SIG-M5 treated with dmso at 0.1 percent for 504 hours (cell line): ENCODE measurements at regions not wholly inside any gene's neighbourhood (a gene's known extent, or its start where the extent isn't known, plus 50 kb on each side); places are given as distances from the start of the nearest gene placed in this dataset.

Experiments
- DNase-seq: peaks from one replicate; lab custom pipeline; 2025; ENCODE audit not compliant: unreplicated experiment; lab: John Stamatoyannopoulos, UW

DNA sequence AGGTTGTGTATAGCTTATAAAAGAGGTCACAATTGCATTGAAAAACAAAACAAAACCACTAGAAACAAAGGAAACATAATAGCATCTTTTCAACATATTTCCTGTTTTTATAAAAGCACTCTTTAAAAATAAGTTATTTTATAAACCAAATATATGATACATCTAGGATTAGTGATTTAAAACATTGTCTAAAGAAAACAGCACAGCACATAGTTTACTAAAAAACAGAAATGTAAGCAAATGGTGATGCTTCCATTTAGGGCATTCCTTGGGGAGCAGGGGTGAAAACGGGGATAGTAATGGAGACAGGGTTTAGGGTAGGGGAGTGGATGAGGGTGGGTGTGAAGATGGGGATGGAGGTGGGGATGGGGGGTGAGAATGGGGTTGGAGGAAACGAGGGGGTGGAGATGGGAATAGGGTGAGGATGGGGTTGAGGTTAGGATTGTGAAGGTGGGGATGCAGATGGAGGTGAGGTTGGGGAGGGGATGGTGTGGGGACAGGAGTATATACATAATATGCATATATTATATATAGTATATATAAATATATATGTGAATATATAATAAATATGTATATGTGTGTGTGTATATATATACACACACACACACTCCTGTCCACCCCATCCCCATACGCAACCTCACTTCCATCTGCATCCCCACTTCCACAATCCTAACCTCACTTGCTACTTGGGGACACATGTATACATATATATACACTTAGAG lies 1519.5 kb downstream of the CDH11 start:
- DNase-seq, result no peak

DNA sequence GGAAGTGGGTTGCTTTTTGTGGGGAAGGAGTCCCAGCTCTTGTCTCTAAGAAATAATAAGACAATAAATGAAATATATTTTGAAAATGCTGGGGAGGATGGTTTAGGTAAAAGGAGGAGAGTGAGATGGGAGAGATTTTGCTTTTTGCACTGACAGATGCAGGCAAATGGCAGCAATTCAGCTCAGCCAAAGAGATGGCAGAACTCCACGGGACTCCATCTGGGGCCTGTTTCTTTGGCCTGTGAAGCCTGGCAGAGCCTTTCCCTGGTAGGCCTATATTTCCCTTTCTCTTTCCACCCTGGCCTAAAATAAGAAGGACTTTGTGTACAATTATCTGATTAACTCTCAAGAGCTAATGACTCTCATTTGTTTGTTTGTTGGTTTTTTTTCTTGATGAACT lies 1525.1 kb downstream of the CDH11 start:
- DNase-seq, result no peak

DNA sequence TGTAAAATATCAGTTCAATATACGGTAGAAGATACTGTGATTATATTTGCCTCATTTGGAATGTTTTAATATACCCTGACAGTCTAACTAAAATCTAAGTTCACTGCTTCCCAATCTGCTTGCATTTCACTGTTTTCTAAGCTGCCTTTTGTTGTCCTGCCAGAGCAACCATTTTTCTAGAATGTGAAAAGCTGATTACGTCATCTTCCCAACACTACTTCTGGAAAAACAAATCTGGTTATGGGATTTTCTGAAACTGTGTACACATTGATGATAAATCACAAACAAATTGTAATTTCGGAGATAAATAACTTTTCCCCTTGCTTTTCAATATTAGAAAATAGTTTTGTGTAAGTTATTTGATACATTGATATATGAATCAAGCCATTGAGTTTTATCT lies 1529.0 kb downstream of the CDH11 start:
- DNase-seq, result no peak

DNA sequence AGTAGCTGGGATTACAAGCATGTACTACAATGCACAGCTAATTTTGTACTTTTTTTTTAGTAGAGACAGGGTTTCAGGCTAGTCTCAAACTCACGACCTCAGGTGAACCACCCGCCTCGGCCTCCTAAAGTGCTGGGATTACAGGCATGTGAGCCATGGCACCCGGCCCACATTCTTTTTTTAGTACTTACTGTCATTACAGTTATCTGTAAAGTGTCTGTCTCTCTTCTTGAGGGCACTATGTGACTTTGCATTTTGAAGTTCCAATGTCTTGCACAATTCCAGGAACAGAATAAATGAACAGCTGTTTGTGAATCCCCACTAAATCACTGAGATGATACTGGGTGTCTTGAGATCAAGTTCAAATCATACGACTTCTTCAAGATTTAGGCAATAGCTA lies 1540.3 kb downstream of the CDH11 start:
- no peak for DNase-seq

DNA sequence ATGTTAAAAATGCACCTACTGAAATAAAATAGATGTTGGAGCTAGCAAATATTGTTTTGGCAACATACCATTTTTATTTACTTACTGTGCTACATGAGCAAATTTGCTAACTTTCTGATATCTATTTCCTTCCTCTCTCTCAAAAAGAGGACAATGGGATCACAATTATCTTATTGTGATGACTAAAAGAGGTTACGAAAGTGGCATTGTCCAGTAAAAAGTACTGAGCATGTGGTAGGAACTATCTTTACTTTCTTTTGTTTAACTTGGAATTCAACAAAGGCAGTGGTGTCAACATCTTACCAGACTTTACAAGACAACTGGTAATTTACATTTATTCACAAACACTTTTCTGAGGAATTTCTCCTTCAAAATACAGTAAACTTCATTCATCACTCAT lies 1542.6 kb upstream of the CDH8 start:
- no peak for DNase-seq

DNA sequence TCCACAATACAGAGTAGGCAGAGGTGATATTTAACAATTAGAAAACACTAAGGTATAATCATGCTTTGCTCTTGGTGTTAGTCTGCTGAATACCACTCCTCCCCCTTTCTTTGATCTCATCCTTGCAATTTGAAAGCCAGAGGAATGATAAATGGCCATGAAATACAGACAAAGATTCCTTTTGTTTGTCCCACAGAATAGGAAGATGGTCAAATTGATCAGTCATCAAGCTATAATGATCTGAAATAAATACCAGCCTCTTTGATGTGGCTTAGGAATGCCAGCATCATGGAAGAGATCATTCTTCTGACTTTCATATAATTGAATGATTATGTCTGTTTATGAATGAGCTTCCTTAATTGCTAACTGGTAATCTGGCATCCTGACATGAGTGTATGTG lies 1541.7 kb upstream of the CDH8 start:
- no peak for DNase-seq

DNA sequence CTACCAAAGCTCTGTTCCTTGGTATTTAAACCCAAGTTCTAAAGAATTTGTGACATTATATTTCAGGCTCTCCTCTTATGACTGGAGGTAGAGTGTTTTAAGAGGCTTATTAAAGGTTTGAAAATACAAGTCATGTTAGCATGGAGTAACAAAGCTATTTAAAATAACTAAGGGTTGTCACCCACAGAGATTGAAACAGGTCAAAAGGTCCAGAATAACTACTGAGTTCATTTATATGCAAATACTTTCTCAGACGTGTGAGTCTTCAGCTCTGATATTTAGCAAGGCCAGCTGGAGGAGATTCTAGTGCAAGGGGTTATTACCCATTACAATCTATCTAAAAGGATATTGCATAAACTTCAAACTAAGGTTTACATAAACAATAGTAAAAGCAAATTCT lies 1538.8 kb upstream of the CDH8 start:
- no peak for DNase-seq

DNA sequence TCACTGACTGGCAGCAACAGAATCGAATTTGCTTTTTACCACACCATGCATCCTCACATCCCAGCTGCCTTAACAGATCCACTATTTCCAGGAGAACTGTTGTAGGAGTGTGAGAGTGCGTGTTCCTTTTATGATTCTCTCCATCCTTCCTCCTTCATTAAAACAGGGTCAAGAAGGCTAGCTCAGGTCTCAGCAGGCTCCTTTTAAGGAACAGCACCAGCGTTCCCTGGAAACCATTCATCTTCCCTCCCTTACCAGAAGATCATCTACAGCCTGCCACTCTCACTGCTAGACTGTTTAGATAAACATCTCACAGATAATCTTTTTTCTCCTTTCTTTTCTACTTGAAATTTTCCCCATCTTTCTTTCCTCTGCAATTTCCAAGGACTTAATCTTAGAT lies 1531.9 kb upstream of the CDH8 start:
- no peak for DNase-seq

DNA sequence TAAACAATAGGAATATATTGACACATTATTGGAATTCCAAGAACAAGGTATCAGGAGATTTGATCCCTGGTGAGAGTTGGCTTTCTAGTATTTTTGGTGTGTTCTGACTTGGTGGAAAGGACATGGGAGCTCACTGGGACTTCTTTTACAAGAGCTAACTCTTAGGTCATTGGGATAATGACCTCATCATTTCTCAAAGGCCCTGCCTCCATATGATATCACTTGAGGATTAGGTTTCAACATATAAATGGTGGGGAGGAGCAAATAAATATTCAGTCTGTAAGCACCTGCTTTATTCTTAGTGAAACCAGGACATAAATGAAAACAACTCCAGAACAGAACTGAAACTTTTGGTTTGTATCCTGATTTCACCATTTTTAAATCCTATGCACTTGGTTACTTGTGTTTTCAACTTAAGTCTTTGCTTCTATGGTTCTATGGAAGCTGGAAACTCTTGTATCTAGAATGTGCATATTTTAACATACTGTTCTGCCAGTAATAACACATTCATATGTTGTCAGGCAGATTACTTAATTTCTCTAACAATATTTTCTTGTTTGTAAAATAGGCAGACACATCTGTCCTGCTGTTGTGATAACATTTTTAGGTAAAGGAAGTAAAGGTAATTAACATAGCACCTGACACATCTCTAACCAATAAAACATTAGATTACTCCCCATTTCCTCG lies 1527.7 kb upstream of the CDH8 start:
- DNase-seq, result no peak

DNA sequence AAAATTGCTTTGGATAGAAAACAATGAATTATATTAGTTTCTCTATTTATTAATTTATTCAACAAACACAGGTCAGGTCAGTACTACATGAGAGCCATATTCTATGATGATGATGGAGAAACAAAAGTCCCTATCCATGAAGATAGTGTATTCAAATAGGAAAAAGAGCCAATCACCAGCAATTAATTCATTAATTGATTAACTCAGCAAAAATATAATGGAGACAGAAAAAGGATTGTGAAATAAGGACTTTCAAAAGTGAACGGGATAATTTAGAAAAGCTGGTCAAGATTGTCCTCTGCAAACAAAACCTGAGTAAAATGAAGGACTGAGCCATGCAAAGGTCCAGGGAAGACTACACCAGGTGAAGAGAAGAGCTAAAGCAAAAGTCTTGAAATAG lies 1517.7 kb upstream of the CDH8 start:
- DNase-seq, result no peak

DNA sequence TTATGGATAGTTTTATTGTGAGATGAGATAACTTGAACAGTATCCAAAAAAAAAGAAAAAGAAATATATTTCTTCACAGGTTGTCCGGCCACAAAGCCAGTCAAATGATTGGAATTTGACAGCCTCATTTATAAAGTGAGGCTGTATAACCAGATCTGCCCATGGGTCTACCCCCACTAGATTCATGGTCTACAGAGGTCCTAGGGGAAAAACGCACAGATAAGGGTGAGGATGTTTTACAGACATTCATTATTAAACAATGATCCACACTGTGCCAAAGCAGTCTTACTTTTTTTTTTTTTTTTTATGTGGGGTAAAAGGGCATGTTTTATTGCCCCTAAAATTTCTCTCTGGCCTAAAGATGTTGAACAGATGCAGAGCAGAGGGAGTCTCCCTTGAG lies 1503.0 kb upstream of the CDH8 start:
- DNase-seq, result no peak

DNA sequence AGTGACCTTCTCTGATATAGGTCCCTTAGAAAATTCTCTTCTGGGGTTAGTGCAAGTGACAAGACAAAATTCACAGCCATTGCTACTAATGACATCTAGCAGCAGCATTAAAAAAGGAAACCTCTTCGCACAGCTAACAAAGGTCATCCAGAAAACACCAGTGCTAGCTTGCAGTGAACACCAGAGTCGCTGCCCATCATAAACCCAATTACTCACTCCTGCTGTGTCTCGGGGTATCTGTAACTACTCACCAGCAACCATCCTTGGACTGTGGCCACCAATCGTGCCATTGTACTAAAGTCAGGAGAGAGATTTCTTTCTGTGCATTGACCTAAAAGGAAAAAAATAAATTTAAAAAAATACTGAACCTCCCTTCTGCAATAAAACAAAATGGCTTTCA lies 1494.7 kb upstream of the CDH8 start:
- no peak for DNase-seq

DNA sequence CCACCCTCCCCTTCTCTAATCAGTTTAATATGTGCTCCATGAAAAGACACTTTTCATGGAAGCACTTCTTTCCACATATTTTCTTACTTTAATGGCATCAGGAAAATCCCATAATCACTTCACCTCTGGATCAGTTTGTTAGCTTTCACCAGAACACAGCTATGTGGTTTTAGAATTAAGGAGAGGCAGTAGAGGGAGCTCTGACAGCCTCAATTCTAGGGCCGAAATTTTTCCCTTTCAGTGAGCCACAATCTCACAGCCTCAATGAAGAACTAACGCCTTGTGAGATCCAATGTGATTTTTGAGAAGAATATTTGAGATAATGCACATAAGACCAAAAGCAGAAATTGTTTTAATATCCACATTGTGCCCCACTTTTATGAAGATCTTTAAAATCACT lies 1494.0 kb upstream of the CDH8 start:
- no peak for DNase-seq

DNA sequence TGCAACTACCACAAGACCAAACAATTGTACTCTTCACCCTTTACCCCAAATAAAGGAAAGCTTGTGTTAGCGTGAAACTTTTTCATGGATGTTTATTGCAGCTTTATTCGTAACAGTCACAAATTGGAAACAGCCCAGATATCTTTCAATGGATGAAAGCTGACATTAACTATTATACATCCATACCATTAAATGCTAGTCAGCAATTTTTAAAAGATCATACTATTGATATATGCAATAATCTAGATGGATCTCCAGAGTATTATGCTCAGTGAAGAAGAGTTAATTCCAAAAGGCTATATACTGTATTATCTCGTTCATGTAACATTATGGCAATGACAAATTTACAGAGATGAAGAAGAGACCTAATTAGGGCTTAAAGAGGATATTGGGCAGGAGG lies 1491.2 kb upstream of the CDH8 start:
- no peak for DNase-seq

DNA sequence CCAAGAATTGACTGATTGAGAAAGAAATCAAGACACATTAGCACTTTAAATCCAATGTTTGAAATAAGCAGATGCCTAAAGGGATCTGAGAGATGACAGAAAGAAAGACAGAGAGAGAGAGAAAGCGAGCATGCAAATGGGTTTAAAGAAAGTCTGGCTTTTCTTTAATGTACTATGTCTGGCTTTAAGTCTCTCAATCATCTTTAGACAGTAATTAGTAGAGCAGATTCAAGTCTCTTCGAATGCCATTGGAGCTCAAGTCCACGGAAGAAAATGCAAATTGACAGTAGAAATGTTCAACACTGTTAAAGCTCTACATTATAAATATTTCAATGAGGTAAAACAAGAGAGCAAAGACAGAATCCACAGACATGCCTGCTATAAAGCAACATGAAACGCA lies 1480.2 kb upstream of the CDH8 start:
- no peak for DNase-seq

DNA sequence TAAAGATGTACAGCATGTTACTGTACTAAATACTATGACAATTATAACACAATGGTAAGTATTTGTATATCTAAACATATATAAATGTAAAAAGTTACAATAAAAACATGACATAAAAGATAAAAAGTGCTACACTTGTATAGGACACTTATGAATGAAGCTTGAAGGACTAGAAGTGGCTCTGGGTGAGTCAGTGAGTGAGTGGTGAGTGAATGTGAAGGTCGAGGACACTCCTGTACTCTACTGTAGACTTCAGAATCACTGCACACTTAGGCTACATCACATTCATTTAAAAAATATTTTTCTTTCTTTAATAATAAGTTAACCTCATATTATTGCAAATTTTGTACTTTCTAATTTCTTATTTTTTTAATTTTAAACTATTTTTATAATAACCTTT lies 1476.7 kb upstream of the CDH8 start:
- no peak for DNase-seq

DNA sequence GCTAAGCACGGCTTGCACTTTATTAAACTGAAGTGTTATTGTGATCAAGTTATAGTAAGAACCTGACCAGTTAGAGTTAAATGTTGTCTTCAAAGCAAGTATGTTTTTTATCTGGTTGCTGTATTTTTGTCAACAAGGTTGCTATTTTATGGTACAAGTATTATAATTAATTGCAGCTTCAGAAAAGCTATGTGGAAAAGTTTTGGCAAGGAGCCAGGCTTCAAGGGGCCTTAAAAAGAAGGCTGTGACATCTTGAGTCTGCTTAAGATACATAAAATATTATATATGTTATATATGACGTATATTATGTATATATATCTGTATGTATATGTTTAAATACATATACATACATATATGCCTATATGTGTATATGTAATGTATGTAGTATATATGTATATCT lies 1461.2 kb upstream of the CDH8 start:
- no peak for DNase-seq

DNA sequence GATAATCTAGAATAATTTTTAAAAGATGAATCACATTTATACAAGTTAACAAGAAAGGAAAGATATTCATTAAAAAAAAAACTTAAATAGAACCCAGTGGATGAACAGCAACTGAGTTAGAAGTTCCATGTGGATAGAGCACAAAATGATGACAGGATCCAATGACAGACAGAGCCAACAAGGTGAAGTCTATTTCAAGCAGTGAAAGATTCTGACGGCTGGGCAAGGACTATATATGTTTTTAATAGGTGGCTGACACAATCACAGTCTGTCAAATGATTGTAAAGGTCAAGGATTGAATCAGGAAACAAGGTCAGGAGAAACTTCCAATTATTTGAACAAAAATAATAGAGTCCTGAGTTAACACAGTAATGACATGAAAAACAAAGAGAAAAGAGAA lies 1460.0 kb upstream of the CDH8 start:
- no peak for DNase-seq

DNA sequence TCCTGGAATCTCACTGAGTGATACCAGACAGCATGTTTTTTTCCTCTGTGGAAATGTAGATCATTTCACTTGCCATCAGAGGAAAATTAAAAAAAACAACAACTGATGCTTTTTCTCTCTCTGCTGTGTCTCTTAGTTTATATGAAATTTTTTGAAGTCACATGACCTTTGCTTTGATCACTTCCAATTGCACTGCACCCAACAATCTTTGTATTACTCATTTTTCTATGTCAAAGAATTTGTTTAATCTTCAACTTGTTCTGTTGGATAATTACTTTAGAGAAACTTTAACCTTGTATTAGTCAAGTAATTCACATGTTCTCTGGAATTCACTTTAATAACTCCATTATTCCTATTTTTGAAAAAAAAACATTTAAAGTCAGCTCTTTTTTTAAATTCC lies 1452.7 kb upstream of the CDH8 start:
- no peak for DNase-seq

DNA sequence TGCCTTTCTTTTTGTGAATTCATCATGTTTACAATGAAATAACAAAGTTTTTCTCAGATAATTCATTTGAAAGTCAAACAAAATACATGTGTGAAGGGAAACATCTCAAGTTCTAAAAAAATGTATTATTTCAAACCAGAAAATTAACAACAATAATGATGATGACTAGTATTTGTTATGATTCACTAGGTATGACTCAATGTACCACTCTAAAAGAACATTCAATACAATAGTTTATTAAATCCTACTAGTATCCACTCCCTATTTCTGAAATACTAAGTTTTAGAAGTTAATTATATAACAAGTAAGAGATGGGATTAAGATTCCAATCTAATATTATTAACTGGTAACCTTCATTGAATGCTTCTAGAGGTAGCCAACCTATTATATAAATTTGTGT lies 1444.8 kb upstream of the CDH8 start:
- DNase-seq, result no peak

DNA sequence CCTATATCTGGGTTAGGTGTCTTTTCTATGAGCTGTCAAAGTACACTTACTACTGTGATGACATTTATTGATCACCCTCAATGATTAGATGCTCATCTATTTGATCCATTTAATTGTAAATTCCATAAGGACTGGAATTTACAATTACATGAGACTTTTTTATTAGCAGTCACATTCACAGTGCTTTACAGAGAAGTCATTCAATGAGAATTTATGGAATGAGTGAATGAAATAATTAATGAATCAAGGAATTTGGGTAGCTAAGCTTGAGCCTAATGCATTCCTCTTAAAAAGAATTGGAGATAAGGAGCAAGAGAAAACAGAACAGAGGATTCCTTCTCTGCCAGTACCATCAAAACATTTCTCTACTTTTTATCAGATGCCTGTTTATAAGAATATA lies 1437.5 kb upstream of the CDH8 start:
- no peak for DNase-seq

DNA sequence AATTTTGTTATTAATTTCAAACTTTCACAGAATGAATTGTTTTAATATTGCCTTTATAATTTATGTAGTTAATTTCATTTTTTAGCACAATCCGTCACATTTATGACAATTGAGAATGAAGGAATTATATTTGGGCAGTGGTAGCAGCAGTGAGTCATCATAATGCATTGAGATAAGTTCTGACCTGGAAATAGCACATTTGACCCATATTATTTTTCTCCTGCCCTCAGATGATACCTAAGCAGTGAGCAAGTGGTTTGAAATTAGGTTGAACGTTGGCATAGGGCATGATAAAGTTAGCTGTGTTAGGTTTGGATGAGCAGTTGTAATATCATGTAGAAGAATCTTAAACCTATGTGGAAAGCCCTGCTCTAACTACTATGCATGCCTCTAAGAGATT lies 1431.3 kb upstream of the CDH8 start:
- no peak for DNase-seq

DNA sequence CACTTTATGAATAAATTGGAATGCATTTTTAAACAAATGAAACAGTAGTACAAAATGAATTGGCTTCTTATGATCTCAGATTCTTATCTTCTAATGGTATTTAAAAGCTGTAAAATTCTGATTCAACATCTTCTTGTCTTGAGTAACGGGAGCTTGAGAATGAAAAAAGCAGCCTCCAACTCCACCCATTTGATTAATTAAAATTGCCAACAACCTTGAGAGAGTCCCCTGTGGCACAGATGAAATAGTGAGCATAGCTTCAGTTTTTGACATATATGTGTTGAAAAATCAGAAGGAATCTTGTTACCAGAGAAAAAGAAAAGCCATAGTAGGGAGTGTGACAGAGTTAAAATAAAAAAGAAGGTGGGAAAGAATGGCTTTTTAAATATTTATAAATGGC lies 1426.1 kb upstream of the CDH8 start:
- DNase-seq, result no peak
